B cell (primary cell): ENCODE measurements at regions not wholly inside any gene's neighbourhood (a gene's known extent, or its start where the extent isn't known, plus 50 kb on each side); places are given as distances from the start of the nearest gene placed in this dataset.

ENCODE experiments used
- ATAC-seq: fragments of 200-7000 bp; cut with Tn5 transposase; one replicate; pipeline ENCODE4 v1.10.0; 2021; ENCODE audit warnings: low read depth, mild to moderate bottlenecking, moderate number of reproducible peaks, moderate library complexity
- CTCF ChIA-PET: fragments of 350-600 bp; sonication (Branson Sonifier 250); formaldehyde crosslinking; loops from one replicate; lab custom pipeline; 2021; ENCODE audit warnings: antibody characterized with exemption, inconsistent platforms; lab: Charles Lee
- POLR2A ChIA-PET: fragments of 350-600 bp; sonication (Branson Sonifier 250); formaldehyde crosslinking; loops from one replicate; lab custom pipeline; 2021; ENCODE audit warnings: antibody characterized with exemption; lab: Charles Lee
- DNase-seq: peaks from one replicate; pipeline ENCODE4 v3.0.0; 2013
- H2AFZ ChIP-seq: 2 replicates; pipeline ENCODE4 v1.6.1; 2012; ENCODE audit warnings: mild to moderate bottlenecking, low read depth, low read length; ENCODE audit not compliant: insufficient read depth, poor library complexity, severe bottlenecking
- H3K27ac ChIP-seq, 2 donors: 1 replicate in 1 of 2; 2 replicates in 1 of 2; pipeline ENCODE4 v1.5.1; 2012 to 2013; ENCODE audit warnings: low read length in 2 of 2, mild to moderate bottlenecking in 2 of 2, moderate library complexity in 1 of 2
- H3K27me3 ChIP-seq, 4 experiments: fragments of 200-600 bp in 1 of 4; sonication (generic) in 1 of 4; replicated peaks in 1 of 4; 1 replicate in 2 of 4; 2 replicates in 2 of 4; pipeline versions ENCODE4 v1.6.1 to v1.7.0; 2013 to 2016; ENCODE audit warnings: low read length in 3 of 4, mild to moderate bottlenecking in 2 of 4, mixed read lengths in 1 of 4, moderate library complexity in 1 of 4; ENCODE audit not compliant: insufficient read depth in 4 of 4, control insufficient read depth in 3 of 4; ENCODE audit errors: control extremely low read depth in 1 of 4
- H3K36me3 ChIP-seq, 2 experiments: replicated peaks in 1 of 2; 1 replicate in 1 of 2; 2 replicates in 1 of 2; pipeline versions ENCODE4 v1.6.1 to v1.7.1; 2013; ENCODE audit warnings: low read length in 1 of 2; ENCODE audit not compliant: insufficient read depth in 2 of 2, control insufficient read depth in 1 of 2; ENCODE audit errors: control extremely low read depth in 1 of 2, extremely low read depth in 1 of 2
- H3K4me1 ChIP-seq, 2 donors: fragments of 200-600 bp in 1 of 2; sonication (generic) in 1 of 2; 1 replicate in 1 of 2; 2 replicates in 1 of 2; pipeline versions ENCODE4 v1.5.1 to v1.6.1; 2013 to 2017; ENCODE audit warnings: low read length in 2 of 2; ENCODE audit not compliant: control insufficient read depth in 2 of 2, insufficient read depth in 2 of 2
- H3K4me2 ChIP-seq: replicated peaks from 2 replicates; pipeline ENCODE3; 2012; ENCODE audit warnings: mild to moderate bottlenecking, low read depth, low read length; ENCODE audit not compliant: poor library complexity, severe bottlenecking
- H3K4me3 ChIP-seq, 5 experiments: fragments of 200-600 bp in 1 of 5; sonication (generic) in 1 of 5; 1 replicate in 3 of 5; 2 replicates in 2 of 5; pipeline versions ENCODE4 v1.5.1 to v1.7.0; 2011 to 2016; ENCODE audit warnings: low read length in 4 of 5, mild to moderate bottlenecking in 4 of 5, low read depth in 2 of 5, control low read depth in 1 of 5, moderate library complexity in 1 of 5; ENCODE audit not compliant: insufficient read depth in 1 of 5; ENCODE audit errors: control extremely low read depth in 1 of 5, extremely low read depth in 1 of 5
- H3K79me2 ChIP-seq: fragments of 200-600 bp; sonication (generic); one replicate; pipeline ENCODE4 v1.6.0; 2016; ENCODE audit warnings: low read length; ENCODE audit not compliant: control insufficient read depth, insufficient read depth
- H3K9ac ChIP-seq: fragments of 200-600 bp; sonication (generic); 2 replicates; pipeline ENCODE4 v1.6.1; 2017; ENCODE audit warnings: mild to moderate bottlenecking, low read length, moderate library complexity
- H3K9me3 ChIP-seq, 3 donors: one replicate each; pipeline versions ENCODE4 v1.6.1 to v1.7.1; 2013; ENCODE audit warnings: low read length in 2 of 3; ENCODE audit not compliant: control insufficient read depth in 2 of 3, insufficient read depth in 1 of 3; ENCODE audit errors: control extremely low read depth in 1 of 3
- H4K20me1 ChIP-seq: 2 replicates; pipeline ENCODE4 v1.6.0; 2012; ENCODE audit warnings: mild to moderate bottlenecking, low read length; ENCODE audit not compliant: insufficient read depth, control insufficient read depth, poor library complexity, severe bottlenecking
- H3K27ac Mint-ChIP-seq: one replicate; pipeline ENCODE4 v1.8.0; 2021; ENCODE audit warnings: mixed read lengths
- H3K27me3 Mint-ChIP-seq: one replicate; pipeline ENCODE4 v1.8.0; 2021; ENCODE audit warnings: mixed read lengths
- H3K4me1 Mint-ChIP-seq: one replicate; pipeline ENCODE4 v1.8.0; 2021; ENCODE audit warnings: mixed read lengths
- H3K4me3 Mint-ChIP-seq: one replicate; pipeline ENCODE4 v1.8.0; 2021; ENCODE audit warnings: mixed read lengths
- H3K9me3 Mint-ChIP-seq: one replicate; pipeline ENCODE4 v1.8.0; 2022; ENCODE audit warnings: mixed read lengths; ENCODE audit not compliant: insufficient read depth
- EZH2 ChIP-seq: IDR thresholded peaks from 2 replicates; pipeline ENCODE4 v1.6.1; 2012; ENCODE audit warnings: borderline replicate concordance, low read depth, mild to moderate bottlenecking, moderate library complexity, low read length; ENCODE audit not compliant: insufficient read depth, poor library complexity, severe bottlenecking
- WGBS: methylation state at CpG from one replicate; pipeline ENCODE4 v1.1.5; 2013; ENCODE audit warnings: missing lambda C conversion rate; ENCODE audit not compliant: insufficient coverage; 5-methylcytosine and 5-hydroxymethylcytosine counted together
- intact Hi-C: fragments of 100-400 bp; cut with micrococcal nuclease; formaldehyde crosslinking; loops from one replicate; pipeline ENCODE4 v1.10.0; 2022
- TF ChIP-seq, protein P1 (sequence below): fragments of 200-600 bp; IDR thresholded peaks from one replicate; pipeline ENCODE4 v1.8.0; 2022; ENCODE audit warnings: antibody characterized with exemption, mild to moderate bottlenecking

DNA sequence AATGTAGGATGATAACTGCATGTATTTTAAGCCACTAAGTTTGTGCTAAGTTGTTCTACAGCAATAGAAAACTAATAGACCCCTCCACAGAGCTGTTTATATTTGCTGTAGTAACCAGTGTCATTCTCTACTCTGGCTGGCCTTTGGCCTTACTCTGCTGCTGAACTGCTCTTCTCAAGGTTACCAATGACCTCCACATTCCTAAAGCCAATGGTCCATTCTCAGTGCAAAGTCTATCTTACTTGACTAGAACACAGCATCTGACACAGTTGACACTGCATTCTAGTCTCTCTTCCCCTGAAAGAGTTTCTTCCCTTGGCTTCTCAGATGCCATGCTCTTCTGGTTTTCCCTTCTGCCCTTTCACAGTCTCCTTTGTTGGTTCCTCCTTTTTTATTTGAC lies 154.8 kb upstream of the CRY1 start:
- H3K36me3 ChIP-seq, result no peaks in the 10 kb centered on the region
- no peak for ATAC-seq
- no peaks in the 10 kb centered on the region for H3K4me1 ChIP-seq
- H3K27ac Mint-ChIP-seq, result no peak overlapping the region
- no peak overlapping the region for H3K4me2 ChIP-seq
- H3K4me3 Mint-ChIP-seq, result no peak overlapping the region
- no peak overlapping the region for H2AFZ ChIP-seq
- no peaks in the 10 kb centered on the region for H3K9me3 Mint-ChIP-seq
- CTCF ChIA-PET, result no interaction called here
- POLR2A ChIA-PET, result no interaction called here
- no peak for DNase-seq
- intact Hi-C loops, result no loop called here
- no peaks in the 10 kb centered on the region for H4K20me1 ChIP-seq
- H3K27me3 ChIP-seq, result no peaks in the 10 kb centered on the region
- no peaks in the 10 kb centered on the region for H3K9me3 ChIP-seq
- H3K79me2 ChIP-seq, result no peaks in the 10 kb centered on the region
- H3K27ac ChIP-seq, result no peak overlapping the region
- H3K4me1 Mint-ChIP-seq, result no peaks in the 10 kb centered on the region
- no peak overlapping the region for H3K4me3 ChIP-seq
- H3K27me3 Mint-ChIP-seq, result peaks cover 14% of the 10 kb centered on the region
- TF ChIP-seq, protein P1, sequence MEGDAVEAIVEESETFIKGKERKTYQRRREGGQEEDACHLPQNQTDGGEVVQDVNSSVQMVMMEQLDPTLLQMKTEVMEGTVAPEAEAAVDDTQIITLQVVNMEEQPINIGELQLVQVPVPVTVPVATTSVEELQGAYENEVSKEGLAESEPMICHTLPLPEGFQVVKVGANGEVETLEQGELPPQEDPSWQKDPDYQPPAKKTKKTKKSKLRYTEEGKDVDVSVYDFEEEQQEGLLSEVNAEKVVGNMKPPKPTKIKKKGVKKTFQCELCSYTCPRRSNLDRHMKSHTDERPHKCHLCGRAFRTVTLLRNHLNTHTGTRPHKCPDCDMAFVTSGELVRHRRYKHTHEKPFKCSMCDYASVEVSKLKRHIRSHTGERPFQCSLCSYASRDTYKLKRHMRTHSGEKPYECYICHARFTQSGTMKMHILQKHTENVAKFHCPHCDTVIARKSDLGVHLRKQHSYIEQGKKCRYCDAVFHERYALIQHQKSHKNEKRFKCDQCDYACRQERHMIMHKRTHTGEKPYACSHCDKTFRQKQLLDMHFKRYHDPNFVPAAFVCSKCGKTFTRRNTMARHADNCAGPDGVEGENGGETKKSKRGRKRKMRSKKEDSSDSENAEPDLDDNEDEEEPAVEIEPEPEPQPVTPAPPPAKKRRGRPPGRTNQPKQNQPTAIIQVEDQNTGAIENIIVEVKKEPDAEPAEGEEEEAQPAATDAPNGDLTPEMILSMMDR, result no peak
- no peak for TF ChIP-seq EZH2
- H3K9ac ChIP-seq, result no peak overlapping the region

DNA sequence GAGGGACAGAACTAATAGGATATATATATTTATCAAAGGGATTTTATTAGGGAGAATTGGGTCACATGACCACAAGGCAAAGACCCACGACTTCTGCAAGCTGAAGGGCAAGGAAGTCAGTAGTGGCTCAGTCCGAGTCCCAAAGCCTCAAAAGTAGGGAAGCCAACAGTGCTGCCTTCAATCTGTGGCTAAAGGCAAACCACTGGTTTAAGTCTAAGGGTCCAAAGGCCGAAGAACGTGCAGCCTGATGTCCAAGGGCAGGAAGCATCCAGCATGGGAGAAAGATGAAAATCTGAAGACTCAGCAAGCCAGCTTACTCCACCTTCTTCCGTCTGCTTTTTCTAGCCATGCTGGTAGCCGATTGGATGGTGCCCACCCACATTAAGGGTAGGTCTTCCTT lies 157.9 kb upstream of the CRY1 start:
- H3K27me3 Mint-ChIP-seq, result peaks cover 19% of the 10 kb centered on the region
- no peaks in the 10 kb centered on the region for H3K27me3 ChIP-seq
- H3K4me3 Mint-ChIP-seq, result no peak overlapping the region
- CTCF ChIA-PET, result no interaction called here
- no peaks in the 10 kb centered on the region for H4K20me1 ChIP-seq
- H3K4me2 ChIP-seq, result no peak overlapping the region
- no peaks in the 10 kb centered on the region for H3K4me1 Mint-ChIP-seq
- no peak overlapping the region for H3K4me3 ChIP-seq
- no peaks in the 10 kb centered on the region for H3K4me1 ChIP-seq
- no peaks in the 10 kb centered on the region for H3K9me3 Mint-ChIP-seq
- H3K36me3 ChIP-seq, result no peaks in the 10 kb centered on the region
- no peak overlapping the region for H3K9ac ChIP-seq
- ATAC-seq (no peak), DNase-seq (no peak)
- no peak overlapping the region for H3K27ac ChIP-seq
- no peak overlapping the region for H3K27ac Mint-ChIP-seq
- POLR2A ChIA-PET, result no interaction called here
- TF ChIP-seq, protein P1, result no peak
- no peak for TF ChIP-seq EZH2
- H3K79me2 ChIP-seq, result no peaks in the 10 kb centered on the region
- no peaks in the 10 kb centered on the region for H3K9me3 ChIP-seq
- H2AFZ ChIP-seq, result no peak overlapping the region
- intact Hi-C loops, result no loop called here
- 79% methylated on average over 6 of the region's 6 CpGs for WGBS
